Lung microvascular endothelial cell (primary cell): ENCODE measurements at regions not wholly inside any gene's neighbourhood (a gene's known extent, or its start where the extent isn't known, plus 50 kb on each side); places are given as distances from the start of the nearest gene placed in this dataset.

Experiments used
- DNase-seq, 2 donors: peaks; one replicate each; pipeline versions ENCODE4 v3.0.0 to v3.0.0-alpha.2; 2010; ENCODE audit warnings: low read depth in 2 of 2

- no peak for DNase-seq
These were observed 110.0 kb upstream of the ZRANB2 start for GRCh38 chr1:71190843-71191242.

GRCh38 chr1:71184410-71184809, 103.6 kb upstream of the ZRANB2 start:
- no peak for DNase-seq

- no peak for DNase-seq
These were observed 99.2 kb upstream of the ZRANB2 start for GRCh38 chr1:71179997-71180396.

- no peak for DNase-seq
These were observed 90.1 kb upstream of the ZRANB2 start for GRCh38 chr1:71170925-71171324.

DNA sequence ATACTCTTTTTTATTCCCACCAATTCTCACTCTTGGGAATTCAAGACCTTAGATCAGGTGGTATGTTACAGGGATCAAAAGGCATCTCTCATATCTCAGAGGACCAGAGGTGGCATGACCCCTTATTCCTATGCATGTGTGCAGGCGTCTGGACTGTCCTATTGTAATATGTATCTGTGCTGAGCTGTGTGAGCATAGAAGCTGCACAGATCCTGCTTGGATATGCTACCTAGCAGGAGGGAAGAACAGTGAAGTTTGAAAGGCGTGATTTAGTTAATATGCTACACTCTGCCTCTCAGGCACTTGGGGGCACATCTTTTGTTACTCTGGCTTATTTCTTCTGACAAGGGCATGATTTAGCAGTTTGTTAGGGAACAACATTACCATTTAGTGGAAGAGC, 86.7 kb upstream of the ZRANB2 start:
- no peak for DNase-seq

GRCh38 chr1:71166178-71167173, 85.6 kb upstream of the ZRANB2 start:
- no peak for DNase-seq

- no peak for DNase-seq
These were observed 76.9 kb upstream of the ZRANB2 start for GRCh38 chr1:71157715-71158114.

DNA sequence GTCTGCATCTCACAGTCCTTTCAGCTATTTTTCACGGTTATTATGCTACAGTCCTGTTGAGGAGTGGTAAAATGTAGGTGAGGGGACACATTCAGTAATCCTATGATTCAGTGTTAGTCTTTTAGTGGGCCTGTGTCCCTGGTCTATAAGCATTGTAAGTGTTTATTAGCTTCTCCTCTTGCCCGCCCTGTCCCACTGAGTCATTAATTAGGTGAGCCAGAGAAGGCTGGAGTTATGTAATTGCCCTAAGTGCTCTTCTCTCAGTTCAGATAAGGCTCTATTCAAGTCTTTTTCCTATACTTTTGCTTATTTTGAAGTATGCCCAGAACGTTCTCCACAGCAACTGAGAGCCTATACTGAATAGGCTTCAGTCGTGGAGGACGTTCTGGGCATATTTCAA, 76.3 kb upstream of the ZRANB2 start:
- no peak for DNase-seq

DNA sequence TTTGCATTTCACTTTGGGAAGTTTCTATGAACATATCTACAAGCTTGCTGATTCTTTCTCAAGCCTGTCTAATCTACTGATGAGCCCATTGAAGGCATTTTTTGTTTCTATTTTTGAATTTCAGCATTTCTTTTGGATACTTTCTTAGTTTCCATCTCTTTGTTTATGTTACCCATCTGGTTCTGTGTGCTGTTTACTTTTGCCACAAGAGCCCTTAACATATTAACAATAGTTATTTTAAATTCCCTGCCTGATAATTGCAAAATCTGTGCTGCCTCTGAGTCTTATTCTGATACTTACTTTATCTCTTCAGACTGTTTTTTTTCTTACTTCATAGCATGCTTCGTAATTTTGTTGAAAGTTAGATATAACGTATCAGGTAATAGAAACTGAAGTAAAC, 75.8 kb upstream of the ZRANB2 start:
- no peak for DNase-seq

DNA sequence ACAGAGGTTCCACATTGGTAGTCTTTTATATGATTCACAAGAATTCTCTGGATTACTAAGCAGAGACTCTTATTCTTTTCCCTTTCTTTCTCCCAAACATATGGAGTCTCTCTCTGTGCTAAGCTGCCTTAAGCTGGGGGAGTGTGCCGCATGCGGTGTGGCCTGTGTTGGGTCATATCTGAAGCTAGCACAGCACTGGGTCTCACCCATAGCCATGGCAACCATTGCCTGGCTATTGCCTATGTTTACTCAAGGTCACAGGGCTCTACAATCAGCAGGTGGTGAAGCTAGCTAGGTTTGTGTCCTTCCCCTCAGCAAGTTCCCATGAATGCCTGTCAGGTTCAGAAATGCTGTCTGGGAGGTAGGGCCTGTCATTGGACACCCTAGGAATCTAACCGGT, 73.6 kb upstream of the ZRANB2 start:
- DNase-seq = no peak

DNA sequence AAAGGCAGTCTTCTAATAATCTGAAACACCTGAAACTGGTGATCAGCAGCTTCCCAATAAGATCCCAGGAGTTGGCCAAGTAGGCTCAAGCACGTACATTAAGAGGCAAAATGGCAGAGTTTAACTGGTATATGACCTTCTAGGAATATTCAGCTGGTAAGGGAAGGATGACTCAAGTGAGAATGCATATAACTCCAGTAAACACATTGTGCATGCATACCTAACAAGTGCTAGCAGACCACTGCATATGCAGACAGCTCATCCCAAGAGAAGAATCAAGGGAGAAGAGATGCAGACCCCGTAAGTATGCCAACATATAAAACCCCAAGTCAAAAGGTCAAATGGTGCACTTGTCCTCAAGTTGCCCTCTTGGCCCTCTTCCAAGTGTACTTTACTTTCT, 73.0 kb upstream of the ZRANB2 start:
- no peak for DNase-seq

GRCh38 chr1:71147637-71148360, 67.0 kb upstream of the ZRANB2 start:
- no peak for DNase-seq

- DNase-seq = no peak
These were observed 54.7 kb upstream of the ZRANB2 start for GRCh38 chr1:71135571-71135970.
